Loucy (cell line): ENCODE measurements at regions not wholly inside any gene's neighbourhood (a gene's known extent, or its start where the extent isn't known, plus 50 kb on each side); places are given as distances from the start of the nearest gene placed in this dataset.
"Not testable (repeated sequence)": the region's sequence is repeated elsewhere in the genome, so short reads cannot be mapped to it uniquely, and the experiment has no call there.

Experiments
- H2AFZ ChIP-seq: fragments of 200-600 bp; sonication (generic); 2 replicates; pipeline ENCODE4 v1.6.0; 2016; ENCODE audit warnings: antibody characterized with exemption, mild to moderate bottlenecking, low read length, moderate library complexity
- H3F3A ChIP-seq: fragments of 200-600 bp; 2 replicates; pipeline ENCODE4 v1.6.0; 2016; ENCODE audit warnings: antibody characterized with exemption, low read depth, mild to moderate bottlenecking
- H3K27me3 ChIP-seq: fragments of 200-600 bp; sonication (generic); 2 replicates; pipeline ENCODE4 v1.6.1; 2014; ENCODE audit warnings: low read length, mild to moderate bottlenecking; ENCODE audit not compliant: insufficient read depth, poor library complexity, severe bottlenecking
- H3K36me3 ChIP-seq: fragments of 200-600 bp; sonication (generic); 2 replicates; pipeline ENCODE4 v1.6.1; 2016; ENCODE audit warnings: low read length; ENCODE audit not compliant: insufficient read depth
- H3K4me1 ChIP-seq: fragments of 200-600 bp; sonication (generic); 2 replicates; pipeline ENCODE4 v1.5.1; 2014; ENCODE audit warnings: low read length, mild to moderate bottlenecking; ENCODE audit not compliant: insufficient read depth, poor library complexity, severe bottlenecking
- H3K4me2 ChIP-seq: fragments of 200-600 bp; sonication (generic); 2 replicates; pipeline ENCODE4 v1.6.0; 2014; ENCODE audit warnings: antibody characterized with exemption, low read length, low read depth, mild to moderate bottlenecking; ENCODE audit not compliant: poor library complexity, severe bottlenecking
- H3K4me3 ChIP-seq: fragments of 200-600 bp; sonication (generic); 2 replicates; pipeline ENCODE4 v1.5.1; 2014; ENCODE audit warnings: low read length, mild to moderate bottlenecking, mixed read lengths; ENCODE audit not compliant: poor library complexity, severe bottlenecking
- H3K79me2 ChIP-seq: fragments of 200-600 bp; sonication (generic); 2 replicates; pipeline ENCODE4 v1.6.1; 2014; ENCODE audit warnings: low read length; ENCODE audit not compliant: insufficient read depth
- H3K9ac ChIP-seq: fragments of 200-600 bp; sonication (generic); 2 replicates; pipeline ENCODE4 v1.6.0; 2014; ENCODE audit warnings: mild to moderate bottlenecking, low read depth, low read length, moderate library complexity; ENCODE audit not compliant: poor library complexity, severe bottlenecking
- H3K9me2 ChIP-seq: fragments of 200-600 bp; sonication (generic); replicated peaks from 2 replicates; pipeline ENCODE4 v1.6.1; 2016; ENCODE audit warnings: low read depth, low read length, mixed read lengths
- H3K9me3 ChIP-seq: fragments of 200-600 bp; sonication (generic); 2 replicates; pipeline ENCODE4 v1.6.1; 2014; ENCODE audit warnings: mild to moderate bottlenecking, antibody characterized with exemption, low read length, low read depth; ENCODE audit not compliant: insufficient read depth
- H4K20me1 ChIP-seq: fragments of 200-600 bp; sonication (generic); 2 replicates; pipeline ENCODE4 v1.6.0; 2014; ENCODE audit warnings: antibody characterized with exemption, low read length, mild to moderate bottlenecking; ENCODE audit not compliant: insufficient read depth, poor library complexity, severe bottlenecking
- EZH2phosphoT487 ChIP-seq: fragments of 200-600 bp; IDR thresholded peaks from 2 replicates; pipeline ENCODE4 v1.6.1; 2018; ENCODE audit warnings: antibody characterized with exemption, mild to moderate bottlenecking, moderate library complexity, borderline replicate concordance
- TF ChIP-seq, protein P1 (sequence below): fragments of 200-600 bp; sonication (generic); conservative IDR thresholded peaks from 2 replicates; pipeline ENCODE4 v1.5.1; 2014; ENCODE audit warnings: mild to moderate bottlenecking, antibody characterized with exemption, low read length

DNA sequence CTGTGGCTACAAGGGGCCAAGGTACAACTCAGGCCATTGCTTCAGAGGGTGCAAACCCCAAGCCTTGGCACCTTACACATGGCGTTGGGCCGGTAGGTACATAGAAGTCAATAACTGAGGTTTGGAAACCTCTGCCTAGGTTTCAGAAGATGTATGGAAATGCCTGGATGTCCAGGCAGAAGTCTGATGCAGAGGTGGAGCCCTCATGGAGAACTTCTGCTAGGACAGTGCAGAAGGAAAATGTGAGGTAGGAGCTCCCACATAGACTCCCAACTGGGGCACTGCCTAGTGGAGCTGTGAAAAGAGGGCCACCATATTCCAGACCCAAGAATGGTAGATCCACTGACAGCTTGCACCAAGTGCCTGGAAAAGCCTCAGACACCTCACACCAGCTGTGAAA lies 92.1 kb upstream of the SFRP2 start:
- Histone ChIP-seq H3K9me2 (no peaks in the 10 kb centered on the region), H3K9ac (no peak overlapping the region), H3K4me2 (no peak overlapping the region), H3K9me3 (peaks cover 14% of the 10 kb centered on the region; the same call in 1 of the 2 replicates), H3K36me3 (no peaks in the 10 kb centered on the region), H2AFZ (no peak overlapping the region), H3F3A (no peaks in the 10 kb centered on the region), H4K20me1 (no peaks in the 10 kb centered on the region), H3K79me2 (no peaks in the 10 kb centered on the region), H3K4me3 (no peak overlapping the region), H3K27me3 (no peaks in the 10 kb centered on the region), H3K4me1 (peaks cover 19% of the 10 kb centered on the region)
- no peak for TF ChIP-seq EZH2phosphoT487
- TF ChIP-seq, protein P1, sequence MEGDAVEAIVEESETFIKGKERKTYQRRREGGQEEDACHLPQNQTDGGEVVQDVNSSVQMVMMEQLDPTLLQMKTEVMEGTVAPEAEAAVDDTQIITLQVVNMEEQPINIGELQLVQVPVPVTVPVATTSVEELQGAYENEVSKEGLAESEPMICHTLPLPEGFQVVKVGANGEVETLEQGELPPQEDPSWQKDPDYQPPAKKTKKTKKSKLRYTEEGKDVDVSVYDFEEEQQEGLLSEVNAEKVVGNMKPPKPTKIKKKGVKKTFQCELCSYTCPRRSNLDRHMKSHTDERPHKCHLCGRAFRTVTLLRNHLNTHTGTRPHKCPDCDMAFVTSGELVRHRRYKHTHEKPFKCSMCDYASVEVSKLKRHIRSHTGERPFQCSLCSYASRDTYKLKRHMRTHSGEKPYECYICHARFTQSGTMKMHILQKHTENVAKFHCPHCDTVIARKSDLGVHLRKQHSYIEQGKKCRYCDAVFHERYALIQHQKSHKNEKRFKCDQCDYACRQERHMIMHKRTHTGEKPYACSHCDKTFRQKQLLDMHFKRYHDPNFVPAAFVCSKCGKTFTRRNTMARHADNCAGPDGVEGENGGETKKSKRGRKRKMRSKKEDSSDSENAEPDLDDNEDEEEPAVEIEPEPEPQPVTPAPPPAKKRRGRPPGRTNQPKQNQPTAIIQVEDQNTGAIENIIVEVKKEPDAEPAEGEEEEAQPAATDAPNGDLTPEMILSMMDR = no peak

DNA sequence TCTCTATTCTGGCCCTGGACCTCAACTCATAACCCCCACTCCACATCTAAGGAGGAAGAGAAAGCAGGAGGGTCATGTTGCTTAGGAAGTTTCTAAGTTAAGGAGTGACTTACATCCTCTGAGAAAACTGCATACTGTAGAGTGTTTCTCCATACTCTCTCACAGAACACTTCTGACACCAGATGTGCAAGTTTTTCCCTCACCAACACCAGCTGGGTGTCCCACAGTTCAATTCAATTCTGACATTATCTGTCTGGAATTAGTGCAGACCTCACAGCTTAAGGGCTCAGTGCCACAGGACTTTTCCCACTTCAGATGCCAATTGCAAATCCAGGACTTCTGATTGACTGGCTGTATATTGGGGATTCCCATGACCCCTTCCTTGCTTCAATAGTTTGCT lies 89.0 kb upstream of the SFRP2 start:
- TF ChIP-seq, protein P1 = no peak
- TF ChIP-seq EZH2phosphoT487 = no peak
- no peak overlapping the region for H2AFZ ChIP-seq
- no peak overlapping the region for H3K9ac ChIP-seq
- H3K36me3 ChIP-seq = no peaks in the 10 kb centered on the region
- H3F3A ChIP-seq = no peaks in the 10 kb centered on the region
- H3K4me2 ChIP-seq = no peak overlapping the region
- H4K20me1 ChIP-seq = no peaks in the 10 kb centered on the region
- no peaks in the 10 kb centered on the region for H3K9me2 ChIP-seq
- no peaks in the 10 kb centered on the region for H3K27me3 ChIP-seq
- no peaks in the 10 kb centered on the region for H3K79me2 ChIP-seq
- peaks cover 14% of the 10 kb centered on the region; the same call in 1 of the 2 replicates for H3K9me3 ChIP-seq
- peaks cover 17% of the 10 kb centered on the region for H3K4me1 ChIP-seq
- H3K4me3 ChIP-seq = no peak overlapping the region

DNA sequence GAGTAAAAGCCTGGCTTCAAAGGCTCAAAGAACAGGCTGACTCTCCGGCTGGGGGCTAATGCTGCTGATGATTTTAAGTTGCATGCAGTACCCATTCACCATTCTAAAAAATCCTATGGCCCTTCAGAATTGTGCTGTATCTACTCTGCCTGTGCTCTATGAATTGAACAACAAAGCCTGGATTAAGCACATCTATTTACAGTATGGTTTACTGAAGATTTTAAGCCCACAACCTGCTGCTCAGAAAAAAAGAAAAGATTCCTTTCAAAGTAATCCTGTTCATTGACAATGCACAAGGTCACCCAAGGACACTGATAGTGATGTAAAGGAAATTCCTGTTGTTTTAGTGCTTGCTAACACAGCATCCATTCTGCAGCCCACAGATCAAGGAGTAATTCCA lies 84.9 kb upstream of the SFRP2 start:
- H3K9me3 ChIP-seq = no peaks in the 10 kb centered on the region
- H3K4me1 ChIP-seq = peaks cover 17% of the 10 kb centered on the region
- H3F3A ChIP-seq = no peaks in the 10 kb centered on the region
- H3K9me2 ChIP-seq = no peaks in the 10 kb centered on the region
- TF ChIP-seq, protein P1 = no peak
- TF ChIP-seq EZH2phosphoT487 = no peak
- H3K9ac ChIP-seq = no peak overlapping the region
- H3K4me3 ChIP-seq = no peak overlapping the region
- H4K20me1 ChIP-seq = no peaks in the 10 kb centered on the region
- no peak overlapping the region for H2AFZ ChIP-seq
- H3K79me2 ChIP-seq = no peaks in the 10 kb centered on the region
- H3K4me2 ChIP-seq = no peak overlapping the region
- H3K36me3 ChIP-seq = no peaks in the 10 kb centered on the region
- no peaks in the 10 kb centered on the region for H3K27me3 ChIP-seq

DNA sequence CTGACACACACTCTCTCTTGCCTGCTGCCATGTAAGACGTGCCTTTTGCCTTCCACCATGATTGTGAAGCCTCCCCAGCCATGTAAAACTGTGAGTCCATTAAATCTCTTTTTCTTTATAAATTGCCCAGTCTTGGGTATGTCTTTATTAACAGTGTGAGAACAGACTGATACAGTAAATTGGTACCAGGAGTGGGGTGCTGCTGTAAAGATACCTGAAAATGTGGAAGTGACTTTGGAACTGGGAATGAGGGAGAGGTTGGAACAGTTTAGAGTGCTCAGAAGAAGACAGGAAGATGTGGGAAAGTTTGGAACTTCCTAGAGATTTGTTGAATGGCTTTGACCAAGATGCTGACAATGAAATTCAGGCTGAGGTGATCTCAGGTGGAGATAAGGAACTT lies 77.9 kb upstream of the SFRP2 start:
- H3K4me1 ChIP-seq, H3K4me2 ChIP-seq, H3K36me3 ChIP-seq, H3K27me3 ChIP-seq, H4K20me1 ChIP-seq, H3K9me2 ChIP-seq, H3K9ac ChIP-seq, H3K79me2 ChIP-seq, H3K4me3 ChIP-seq, H2AFZ ChIP-seq, H3F3A ChIP-seq: not testable (repeated sequence)
- peaks cover 32% of the 10 kb centered on the region for H3K9me3 ChIP-seq
